Stomach (tissue), 4 donors: ENCODE measurements at regions not wholly inside any gene's neighbourhood (a gene's known extent, or its start where the extent isn't known, plus 50 kb on each side); places are given as distances from the start of the nearest gene placed in this dataset.

Experiments
- POLR2A ChIP-seq, 4 donors: fragments of 450-650 bp; IDR thresholded peaks; one replicate each; pipeline ENCODE4 v1.6.1; 2016; ENCODE audit warnings: antibody characterized with exemption in 4 of 4, control low read depth in 2 of 4, mild to moderate bottlenecking in 1 of 4, moderate library complexity in 1 of 4
- POLR2AphosphoS5 ChIP-seq, 3 donors: sonication (generic); formaldehyde crosslinking; IDR thresholded peaks; one replicate each; pipeline ENCODE4 v1.6.1; 2016; ENCODE audit warnings: antibody characterized with exemption in 3 of 3
- TF ChIP-seq, protein P1 (sequence below), 7 experiments: fragments of 450-650 bp in 4 of 7; fragments of 200-600 bp in 3 of 7; sonication (generic) in 3 of 7; IDR thresholded peaks; one replicate each; pipeline ENCODE4 v1.5.1; 2016 to 2019; ENCODE audit warnings: antibody characterized with exemption in 7 of 7, control low read depth in 2 of 7, mild to moderate bottlenecking in 1 of 7

DNA sequence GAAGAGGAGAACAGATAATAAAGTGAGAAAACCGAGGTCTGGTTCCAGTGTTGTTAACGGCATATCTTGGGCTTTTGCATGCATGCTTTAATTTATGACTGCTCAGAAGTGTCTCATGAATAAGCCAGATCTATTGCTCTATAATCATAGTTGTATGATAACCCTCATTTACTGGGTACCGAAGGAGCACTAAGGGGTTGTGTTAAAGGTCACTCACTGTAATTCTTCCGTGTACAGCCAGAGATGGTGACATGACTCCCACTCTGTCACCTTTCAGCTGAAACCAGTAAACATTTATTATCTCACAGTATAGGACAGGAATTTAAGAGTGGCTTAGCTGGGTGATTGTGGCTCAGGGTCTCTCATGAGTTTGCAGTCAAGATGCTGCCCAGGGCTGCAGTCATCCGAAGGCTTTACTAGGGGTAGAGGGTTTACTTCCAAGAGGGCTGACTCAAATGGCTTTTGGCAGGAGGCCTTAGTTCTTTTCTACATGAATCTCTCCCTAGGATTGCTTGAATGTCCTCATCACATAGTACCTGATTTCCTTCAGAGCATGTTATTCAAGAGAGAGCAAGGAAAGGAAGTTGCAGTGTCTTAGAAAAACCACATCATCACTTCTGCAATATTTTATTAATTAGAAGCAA, 107.0 kb downstream of the NAB1 start:
- TF ChIP-seq, protein P1, sequence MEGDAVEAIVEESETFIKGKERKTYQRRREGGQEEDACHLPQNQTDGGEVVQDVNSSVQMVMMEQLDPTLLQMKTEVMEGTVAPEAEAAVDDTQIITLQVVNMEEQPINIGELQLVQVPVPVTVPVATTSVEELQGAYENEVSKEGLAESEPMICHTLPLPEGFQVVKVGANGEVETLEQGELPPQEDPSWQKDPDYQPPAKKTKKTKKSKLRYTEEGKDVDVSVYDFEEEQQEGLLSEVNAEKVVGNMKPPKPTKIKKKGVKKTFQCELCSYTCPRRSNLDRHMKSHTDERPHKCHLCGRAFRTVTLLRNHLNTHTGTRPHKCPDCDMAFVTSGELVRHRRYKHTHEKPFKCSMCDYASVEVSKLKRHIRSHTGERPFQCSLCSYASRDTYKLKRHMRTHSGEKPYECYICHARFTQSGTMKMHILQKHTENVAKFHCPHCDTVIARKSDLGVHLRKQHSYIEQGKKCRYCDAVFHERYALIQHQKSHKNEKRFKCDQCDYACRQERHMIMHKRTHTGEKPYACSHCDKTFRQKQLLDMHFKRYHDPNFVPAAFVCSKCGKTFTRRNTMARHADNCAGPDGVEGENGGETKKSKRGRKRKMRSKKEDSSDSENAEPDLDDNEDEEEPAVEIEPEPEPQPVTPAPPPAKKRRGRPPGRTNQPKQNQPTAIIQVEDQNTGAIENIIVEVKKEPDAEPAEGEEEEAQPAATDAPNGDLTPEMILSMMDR (IDR thresholded peaks at IDR 0.05) = no peak
- TF ChIP-seq POLR2A (IDR thresholded peaks at IDR 0.05) (no peak), POLR2AphosphoS5 (IDR thresholded peaks at IDR 0.05) (no peak)
